GM12872 (cell line): ENCODE measurements at regions not wholly inside any gene's neighbourhood (a gene's known extent, or its start where the extent isn't known, plus 50 kb on each side); places are given as distances from the start of the nearest gene placed in this dataset.

Experiments
- CTCF ChIP-seq: IDR thresholded peaks from 3 replicates; pipeline ENCODE4 v1.5.1; 2011; ENCODE audit warnings: low read depth, mild to moderate bottlenecking, low read length, moderate library complexity; ENCODE audit not compliant: insufficient read depth

- TF ChIP-seq CTCF: no peak
Measured at GRCh38 chr2:57834666-57835065, 211.9 kb upstream of the VRK2 start.

GRCh38 chr2:57842531-57842930, 204.1 kb upstream of the VRK2 start:
- no peak for TF ChIP-seq CTCF

GRCh38 chr2:57843158-57843557, 203.4 kb upstream of the VRK2 start:
- TF ChIP-seq CTCF: no peak

GRCh38 chr2:57848723-57849122, 197.9 kb upstream of the VRK2 start:
- no peak for TF ChIP-seq CTCF

GRCh38 chr2:57849843-57850242, 196.8 kb upstream of the VRK2 start:
- no peak for TF ChIP-seq CTCF

GRCh38 chr2:57850415-57851130, 196.0 kb upstream of the VRK2 start:
- TF ChIP-seq CTCF: no peak

GRCh38 chr2:57855212-57855611, 191.4 kb upstream of the VRK2 start:
- TF ChIP-seq CTCF: no peak

GRCh38 chr2:57859755-57860154, 186.9 kb upstream of the VRK2 start:
- no peak for TF ChIP-seq CTCF
